ENCODE measurements at regions not wholly inside any gene's neighbourhood (a gene's known extent, or its start where the extent isn't known, plus 50 kb on each side); places are given as distances from the start of the nearest gene placed in this dataset.
"Not testable (repeated sequence)": the region's sequence is repeated elsewhere in the genome, so short reads cannot be mapped to it uniquely, and the experiment has no call there.

DNA sequence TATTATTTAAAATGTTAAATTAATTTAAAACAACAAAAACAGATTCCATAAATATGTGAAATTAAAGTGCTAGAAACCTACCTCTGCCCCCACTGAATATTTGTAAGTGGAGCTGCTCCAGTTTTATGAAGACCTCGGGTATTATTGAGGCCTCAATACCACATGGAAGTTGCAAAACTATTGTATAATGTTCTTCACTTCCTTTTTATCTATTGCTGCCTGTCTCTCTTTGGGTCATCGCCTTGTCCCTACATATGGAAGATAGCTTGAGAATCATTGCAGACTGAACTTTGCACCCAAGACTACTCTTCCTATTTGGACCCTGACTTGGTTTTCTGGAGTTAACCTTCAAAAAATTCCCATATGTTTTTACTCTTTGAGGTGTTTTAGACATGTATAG, 212.1 kb upstream of the NETO1 start:
- in situ Hi-C loops (cut with MboI; ENCODE audit: low pct_unique_long_range_greater_than_20kb, low sequenced_read_pairs): no loop called here

DNA sequence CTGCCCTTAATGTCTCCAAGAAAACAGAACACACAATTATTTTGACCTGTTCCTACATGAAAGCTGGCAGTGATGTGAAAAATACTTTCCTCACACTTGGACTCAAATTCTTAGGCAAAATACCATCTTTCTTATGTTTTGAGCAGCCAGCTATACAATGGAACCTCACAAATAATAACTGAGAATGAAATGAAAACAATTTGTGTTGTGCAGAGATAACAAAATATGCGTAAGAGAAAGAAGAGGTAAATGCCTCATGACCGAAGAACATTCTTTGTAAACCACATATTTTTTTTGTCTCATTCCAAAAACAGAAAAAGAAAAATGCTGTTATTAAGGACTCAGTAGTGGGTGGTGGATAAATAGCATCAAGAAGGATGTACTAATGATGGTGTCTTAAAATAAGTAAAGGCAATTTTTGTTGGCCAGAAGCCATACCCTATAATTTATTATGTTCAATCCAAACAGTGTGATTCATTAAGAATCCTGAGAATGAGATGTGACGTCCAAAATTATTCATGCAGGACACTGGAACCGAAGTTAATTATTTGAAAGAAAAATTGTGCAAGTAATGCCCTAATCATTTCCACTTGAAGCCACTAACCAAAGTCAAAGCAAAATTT, 193.0 kb upstream of the NETO1 start:
- in situ Hi-C loops (cut with MboI; ENCODE audit: low pct_unique_long_range_greater_than_20kb, low sequenced_read_pairs): no loop called here
- DNase-seq: no peak

More for the DNA sequence above, 212.1 kb upstream of the NETO1 start:
- no peak for DNase-seq

DNA sequence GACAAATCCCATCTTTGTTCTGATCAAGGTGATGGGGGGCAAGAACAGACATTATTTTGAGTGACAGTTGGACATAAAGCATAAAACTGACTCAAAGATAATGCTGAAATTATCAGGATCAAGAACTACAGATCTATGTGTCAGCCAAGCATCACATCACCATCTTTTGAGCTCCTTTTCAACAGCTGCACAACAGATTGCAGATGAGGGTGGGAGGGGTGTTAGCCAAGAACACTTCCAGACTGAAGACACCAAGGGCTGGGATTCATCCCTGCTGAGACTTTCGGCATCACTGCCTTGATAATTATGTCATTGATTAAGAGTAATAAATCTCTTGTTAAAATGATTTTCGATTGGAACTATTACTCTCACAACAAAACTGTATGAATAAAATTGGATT, 191.5 kb upstream of the NETO1 start:
- no peak for DNase-seq
- in situ Hi-C loops (cut with MboI; ENCODE audit: low pct_unique_long_range_greater_than_20kb, low sequenced_read_pairs): no loop called here

DNA sequence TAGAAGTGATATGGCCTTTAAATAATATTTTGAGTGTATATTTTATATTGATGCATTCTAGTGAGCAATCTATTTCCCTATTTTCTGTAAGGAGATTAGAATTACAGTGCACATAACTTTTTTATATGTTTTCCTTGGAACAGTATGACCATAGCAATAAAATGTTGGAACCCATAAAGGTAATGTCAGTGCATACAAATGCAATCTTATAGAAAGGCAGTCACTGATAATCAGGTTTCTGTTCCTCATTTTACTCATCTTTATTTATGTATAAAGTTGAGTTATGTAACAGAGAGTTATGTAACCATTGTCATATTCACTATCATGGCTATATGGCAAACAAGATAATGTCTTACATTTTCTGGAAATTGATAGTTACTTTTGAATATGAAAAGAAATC, 179.9 kb upstream of the NETO1 start:
- in situ Hi-C loops (cut with MboI; ENCODE audit: low pct_unique_long_range_greater_than_20kb, low sequenced_read_pairs): no loop called here
- DNase-seq: no peak

DNA sequence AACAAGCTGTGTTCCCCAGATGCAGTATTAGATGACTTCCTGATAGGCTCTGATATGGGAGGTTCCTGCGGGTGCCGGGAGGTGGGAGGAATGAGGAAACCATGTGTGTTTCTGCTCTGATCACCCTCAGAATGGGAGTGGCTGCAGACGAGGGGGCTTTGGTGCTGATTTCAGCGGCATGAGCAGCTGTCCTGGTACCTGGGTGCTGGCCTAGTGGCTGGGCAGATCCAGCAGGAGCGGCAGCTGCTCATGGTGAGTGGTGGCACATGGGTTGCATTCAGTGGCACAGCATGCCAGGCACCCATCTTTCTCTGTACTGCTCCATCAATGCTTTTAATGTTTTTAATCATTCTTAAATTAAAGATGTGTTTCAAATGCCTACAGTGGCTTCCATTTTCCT, 177.2 kb upstream of the NETO1 start:
- DNase-seq: no peak
- in situ Hi-C loops (cut with MboI; ENCODE audit: low pct_unique_long_range_greater_than_20kb, low sequenced_read_pairs): no loop called here

DNA sequence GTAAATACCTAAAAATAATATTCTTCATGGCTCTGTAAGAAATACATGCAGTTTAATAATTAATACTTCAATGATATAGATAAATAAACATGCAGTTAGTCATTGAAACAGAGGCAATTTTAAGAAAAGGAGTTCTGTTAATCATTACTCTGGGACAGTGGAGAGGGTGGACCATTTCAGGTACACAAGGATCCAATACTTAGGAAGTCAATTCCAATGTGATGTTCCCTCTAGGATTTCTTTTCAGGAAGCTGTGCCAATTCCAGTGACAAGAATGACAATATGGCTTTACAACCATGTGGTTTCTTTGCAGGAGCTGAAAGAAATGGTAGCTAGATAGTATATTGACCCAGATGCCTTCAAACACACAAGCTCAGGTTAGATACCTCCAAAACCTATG, 175.8 kb upstream of the NETO1 start:
- no peak for DNase-seq
- in situ Hi-C loops (cut with MboI; ENCODE audit: low pct_unique_long_range_greater_than_20kb, low sequenced_read_pairs): no loop called here

DNA sequence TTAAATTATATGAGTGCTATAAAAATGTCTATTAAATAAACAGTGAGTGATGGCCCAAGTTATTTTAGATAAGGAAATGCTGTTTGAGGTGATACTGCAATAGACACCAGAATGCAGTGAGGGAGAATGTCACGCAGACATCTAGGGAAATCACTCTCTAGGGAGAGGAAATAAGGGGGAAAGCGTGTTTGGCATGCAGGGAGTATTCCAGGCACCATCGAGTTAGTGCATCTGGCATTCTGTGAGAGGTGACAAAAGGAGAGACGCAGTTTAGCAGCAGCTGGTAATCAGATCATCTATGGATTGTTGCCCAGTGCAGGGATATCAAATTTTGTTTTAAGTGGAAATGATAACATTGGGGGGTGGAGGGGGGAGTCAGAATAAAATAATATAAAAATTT, 175.4 kb upstream of the NETO1 start:
- no peak for DNase-seq

DNA sequence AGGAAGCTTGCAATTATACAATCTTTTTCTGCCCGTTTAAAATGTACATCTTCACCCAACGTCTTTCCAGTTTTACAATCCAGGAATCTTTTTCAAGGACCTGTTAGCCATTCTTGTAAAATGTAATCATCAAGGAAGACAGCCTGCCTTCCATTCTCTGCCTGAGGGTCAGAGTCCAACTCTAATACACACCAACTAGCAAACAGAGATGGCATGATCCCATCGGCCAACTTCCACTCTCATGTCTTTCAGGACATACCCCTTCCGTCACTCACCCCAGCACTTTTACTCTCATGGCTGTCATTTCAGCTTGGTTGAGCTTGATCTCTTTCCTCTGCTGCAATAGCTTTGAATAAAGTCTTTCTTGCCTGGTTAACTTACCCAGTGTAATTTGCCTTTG, 172.5 kb upstream of the NETO1 start:
- in situ Hi-C loops (cut with MboI; ENCODE audit: low pct_unique_long_range_greater_than_20kb, low sequenced_read_pairs): no loop called here

More for the DNA sequence above, 175.4 kb upstream of the NETO1 start:
- in situ Hi-C loops (cut with MboI; ENCODE audit: low pct_unique_long_range_greater_than_20kb, low sequenced_read_pairs): no loop called here

DNA sequence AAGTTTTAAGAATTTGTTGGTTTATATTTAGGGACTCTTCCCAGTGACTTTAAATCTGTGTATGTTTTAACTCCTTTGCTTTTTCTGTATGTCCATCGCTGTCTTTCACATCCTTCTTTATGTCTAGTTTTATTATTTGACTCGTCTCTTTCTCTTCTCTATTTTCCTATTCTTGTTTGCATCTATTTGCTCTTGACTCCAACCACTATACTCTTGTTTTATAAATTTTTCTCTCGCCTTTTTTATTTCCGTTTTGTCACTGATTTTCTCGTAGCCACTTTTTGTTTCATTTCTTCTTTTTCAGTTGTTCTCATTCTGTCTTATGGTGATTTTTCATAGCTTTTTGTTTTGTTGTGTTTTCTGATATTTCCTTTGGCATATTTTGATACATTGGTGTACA, 170.5 kb upstream of the NETO1 start:
- in situ Hi-C loops (cut with MboI; ENCODE audit: low pct_unique_long_range_greater_than_20kb, low sequenced_read_pairs): no loop called here
- DNase-seq: no peak

More for the DNA sequence above, 172.5 kb upstream of the NETO1 start:
- DNase-seq: no peak

DNA sequence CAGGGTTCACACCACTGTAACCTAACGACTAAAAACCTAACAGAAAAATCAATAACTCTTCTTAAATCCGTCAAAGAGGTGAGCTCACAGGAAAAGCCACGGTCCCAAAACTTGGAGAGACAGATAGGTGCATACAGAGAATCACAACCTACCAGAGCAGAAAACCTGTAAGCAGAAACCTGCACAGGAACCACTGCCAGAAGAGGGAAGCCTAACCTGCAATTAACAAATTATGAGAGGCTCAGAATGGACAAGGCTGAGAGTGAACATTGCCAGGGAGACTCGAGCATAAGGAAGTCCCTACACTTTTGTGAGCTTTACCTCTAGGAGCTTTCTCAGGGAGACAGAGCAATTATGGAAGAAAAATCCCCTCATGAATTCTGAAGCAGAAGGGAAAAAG, 156.2 kb upstream of the NETO1 start:
- DNase-seq: no peak
- in situ Hi-C loops (cut with MboI; ENCODE audit: low pct_unique_long_range_greater_than_20kb, low sequenced_read_pairs): no loop called here

DNA sequence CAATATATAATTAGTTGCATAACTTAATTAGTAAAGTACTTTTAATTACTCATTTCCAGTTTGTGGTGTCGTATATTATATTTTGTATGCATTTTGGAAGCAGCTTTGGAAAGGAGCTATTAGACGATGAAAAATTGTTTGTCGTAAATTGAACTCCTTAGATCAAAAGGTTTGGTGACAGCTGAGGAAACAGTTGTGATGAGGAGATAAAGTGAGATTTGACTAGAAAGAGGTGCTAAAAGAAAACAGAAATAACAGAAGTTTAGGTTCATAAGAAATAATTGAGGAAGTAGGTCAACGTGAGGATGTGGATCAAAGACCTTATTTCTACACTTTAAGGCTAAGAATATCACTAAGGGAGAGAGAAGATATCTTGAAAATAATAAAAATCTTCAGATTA, 141.9 kb upstream of the NETO1 start:
- DNase-seq: no peak
- in situ Hi-C loops (cut with MboI; ENCODE audit: low pct_unique_long_range_greater_than_20kb, low sequenced_read_pairs): no loop called here

DNA sequence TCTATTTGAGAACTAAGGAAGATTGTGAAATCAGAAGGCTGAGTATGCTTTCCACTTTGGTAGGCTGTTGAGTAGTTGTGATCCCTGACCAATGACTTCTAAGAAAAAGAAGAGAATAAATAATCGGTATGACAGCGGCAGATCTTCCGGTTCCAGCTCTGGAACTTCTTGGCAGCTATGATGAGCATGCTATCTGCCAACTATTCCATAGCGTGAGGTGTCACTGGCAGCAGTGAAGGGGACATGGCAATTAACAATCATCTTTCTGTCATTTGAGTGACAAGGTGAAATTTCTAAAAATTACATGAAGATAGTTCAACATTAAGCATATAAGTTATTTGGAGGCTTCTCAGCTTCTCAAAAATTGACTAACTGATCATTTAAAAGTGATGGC, 140.1 kb upstream of the NETO1 start:
- DNase-seq: no peak
- in situ Hi-C loops (cut with MboI; ENCODE audit: low pct_unique_long_range_greater_than_20kb, low sequenced_read_pairs): no loop called here

DNA sequence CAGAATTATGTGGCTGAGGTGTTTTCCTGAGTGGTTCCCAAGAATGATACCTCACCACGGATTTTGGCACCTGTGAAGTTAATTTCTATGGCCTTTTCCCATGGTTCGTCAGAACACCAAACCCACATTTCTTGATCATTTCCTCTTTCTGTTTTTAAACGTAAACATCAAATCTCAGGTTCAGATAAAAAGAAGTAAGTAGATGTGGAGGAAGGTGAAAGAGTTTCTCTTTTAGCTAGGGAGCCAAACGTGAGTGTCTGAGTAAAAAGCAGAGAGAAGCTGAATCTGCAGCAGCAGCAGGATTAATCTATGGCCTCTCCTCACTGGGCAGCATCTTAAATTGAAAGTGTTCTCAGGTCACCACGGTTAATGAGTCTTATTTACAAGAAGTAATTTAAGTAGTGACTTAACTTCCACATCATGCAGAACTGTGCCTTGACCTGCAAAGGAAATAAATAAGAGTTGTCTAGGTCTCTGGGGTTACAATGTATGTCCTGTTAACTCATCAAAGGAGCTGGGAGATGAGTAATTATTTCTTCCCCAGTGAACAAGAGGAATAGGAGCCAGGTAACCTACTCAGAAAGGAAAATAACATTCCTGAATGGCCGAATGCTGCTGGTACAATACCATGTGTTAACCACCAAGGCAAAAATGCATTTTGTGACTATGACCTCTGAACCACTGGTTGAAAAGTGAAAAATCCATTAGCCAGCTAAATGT, 139.6 kb upstream of the NETO1 start:
- in situ Hi-C loops (cut with MboI; ENCODE audit: low pct_unique_long_range_greater_than_20kb, low sequenced_read_pairs): no loop called here
- no peak for DNase-seq

DNA sequence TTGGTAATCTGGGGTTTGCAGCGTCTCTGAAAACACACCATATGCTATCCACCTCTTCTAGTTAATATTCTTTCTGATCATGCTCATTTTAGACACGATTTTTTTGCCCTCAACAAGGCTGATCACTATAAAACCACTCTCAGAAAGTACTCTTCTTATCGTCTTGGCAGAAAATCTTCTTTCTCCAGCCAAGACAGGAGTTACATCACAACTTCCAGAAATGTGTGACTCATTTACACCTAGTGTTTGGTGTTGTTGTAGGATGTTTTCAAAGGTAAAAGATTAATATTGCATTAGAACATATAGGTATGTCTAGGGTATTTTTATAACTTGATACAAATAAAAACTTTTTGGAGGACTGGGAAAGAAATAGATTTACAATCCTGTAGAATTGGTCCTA, 138.5 kb upstream of the NETO1 start:
- in situ Hi-C loops (cut with MboI; ENCODE audit: low pct_unique_long_range_greater_than_20kb, low sequenced_read_pairs): no loop called here
- DNase-seq: no peak

DNA sequence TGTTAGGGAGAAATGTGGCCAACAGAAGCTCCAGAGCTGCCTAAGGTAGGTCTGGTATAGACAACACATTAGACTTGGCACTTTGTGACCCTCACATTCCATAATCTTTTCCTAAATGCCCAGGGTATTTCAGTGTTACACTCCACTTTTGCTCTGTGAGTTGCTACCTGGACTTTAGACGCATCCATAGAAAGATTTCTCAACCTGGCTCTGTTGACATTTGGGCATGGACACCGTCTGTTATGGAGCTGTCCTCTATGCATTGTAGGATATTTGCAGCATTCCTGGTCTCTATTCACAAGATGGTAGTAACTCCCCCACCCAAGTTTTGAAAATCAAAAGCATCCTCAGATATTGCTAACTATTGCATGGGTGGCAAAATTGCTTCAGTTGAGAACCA, 136.5 kb upstream of the NETO1 start:
- in situ Hi-C loops (cut with MboI; ENCODE audit: low pct_unique_long_range_greater_than_20kb, low sequenced_read_pairs): no loop called here
- no peak for DNase-seq

DNA sequence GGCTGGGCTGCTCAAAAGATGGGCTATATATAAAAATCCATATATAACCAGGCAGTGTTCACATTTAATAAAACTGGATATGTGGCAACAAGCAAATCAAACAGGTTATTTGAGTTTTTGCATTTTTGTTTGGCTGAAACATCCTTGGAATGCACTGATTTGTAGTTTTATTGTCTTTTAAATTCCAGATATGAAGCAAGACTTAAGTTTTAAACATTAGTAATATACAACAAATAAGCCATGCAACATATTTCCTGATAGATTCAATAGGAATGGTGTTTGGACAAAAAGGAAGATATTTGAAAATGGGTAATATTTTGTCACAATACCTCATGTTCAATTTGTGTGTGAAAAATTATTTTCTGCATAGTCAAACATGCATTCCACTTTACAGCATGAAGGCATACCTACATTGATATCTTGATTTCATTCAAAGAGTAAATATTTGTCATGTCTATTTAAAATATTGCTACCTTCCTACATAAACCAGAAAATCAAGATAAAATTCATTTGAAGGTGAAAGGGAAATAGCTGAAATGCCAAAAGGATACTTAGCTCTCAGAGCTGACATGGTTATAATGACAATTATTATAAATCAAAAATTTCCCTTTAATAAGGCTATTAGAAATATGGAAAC, 132.3 kb upstream of the NETO1 start:
- DNase-seq: no peak
- in situ Hi-C loops (cut with MboI; ENCODE audit: low pct_unique_long_range_greater_than_20kb, low sequenced_read_pairs): no loop called here

DNA sequence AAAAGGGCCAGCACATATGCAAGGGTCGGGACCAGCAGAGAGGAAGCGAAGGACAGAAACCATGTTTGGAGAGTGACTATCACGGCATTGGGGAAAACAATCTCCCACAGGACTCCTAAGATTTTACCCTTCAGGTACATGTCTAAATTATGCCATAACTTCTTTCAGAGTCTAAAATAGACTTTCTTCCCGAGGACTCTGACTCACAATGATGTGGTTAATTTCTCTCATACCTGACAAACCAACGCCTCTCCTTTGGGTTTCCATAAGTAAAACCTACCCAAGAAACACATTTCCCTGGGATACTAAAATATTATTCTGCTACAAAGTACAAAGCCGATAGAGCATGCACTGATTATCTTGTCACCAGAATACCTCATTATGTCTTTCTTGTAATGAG, 127.8 kb upstream of the NETO1 start:
- no peak for DNase-seq
- in situ Hi-C loops (cut with MboI; ENCODE audit: low pct_unique_long_range_greater_than_20kb, low sequenced_read_pairs): no loop called here

DNA sequence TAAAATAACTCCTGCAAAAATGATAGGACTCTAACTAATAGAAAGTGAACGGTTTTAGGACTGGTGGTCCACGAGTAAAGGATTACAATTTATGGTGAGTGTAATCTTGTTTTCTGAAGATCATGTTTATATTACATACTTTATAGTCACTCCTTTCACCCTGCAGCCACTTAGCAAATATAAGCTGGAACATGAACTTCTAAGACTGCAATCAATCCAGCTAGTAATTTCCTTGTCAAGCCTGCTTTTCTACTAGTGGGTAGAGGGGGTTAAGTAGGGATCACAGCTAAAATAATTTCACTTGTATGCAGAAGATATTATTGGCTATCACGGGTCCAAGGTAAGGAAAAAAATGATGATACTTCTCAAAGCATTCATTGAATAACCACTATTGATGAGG, 125.5 kb upstream of the NETO1 start:
- DNase-seq: no peak
- in situ Hi-C loops (cut with MboI; ENCODE audit: low pct_unique_long_range_greater_than_20kb, low sequenced_read_pairs): no loop called here

DNA sequence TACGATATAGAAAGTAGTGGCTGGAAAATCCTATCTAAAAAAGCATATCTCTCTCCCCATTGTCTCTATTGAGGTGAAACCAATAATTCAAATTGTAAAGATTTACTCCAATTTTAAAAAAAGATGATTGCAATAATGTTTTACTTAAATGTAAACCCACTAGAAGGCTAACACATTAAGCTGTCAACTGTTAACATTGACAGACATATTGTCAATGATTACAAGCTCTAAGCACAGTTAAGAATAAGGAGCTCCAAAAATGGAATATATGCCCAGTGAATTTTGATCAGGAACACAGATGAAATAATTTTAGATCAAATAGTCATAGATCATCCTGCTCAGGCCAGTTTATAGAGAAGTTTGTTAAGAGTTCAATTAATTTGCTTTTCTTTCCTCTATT, 123.6 kb upstream of the NETO1 start:
- in situ Hi-C loops (cut with MboI; ENCODE audit: low pct_unique_long_range_greater_than_20kb, low sequenced_read_pairs): no loop called here
- no peak for DNase-seq

DNA sequence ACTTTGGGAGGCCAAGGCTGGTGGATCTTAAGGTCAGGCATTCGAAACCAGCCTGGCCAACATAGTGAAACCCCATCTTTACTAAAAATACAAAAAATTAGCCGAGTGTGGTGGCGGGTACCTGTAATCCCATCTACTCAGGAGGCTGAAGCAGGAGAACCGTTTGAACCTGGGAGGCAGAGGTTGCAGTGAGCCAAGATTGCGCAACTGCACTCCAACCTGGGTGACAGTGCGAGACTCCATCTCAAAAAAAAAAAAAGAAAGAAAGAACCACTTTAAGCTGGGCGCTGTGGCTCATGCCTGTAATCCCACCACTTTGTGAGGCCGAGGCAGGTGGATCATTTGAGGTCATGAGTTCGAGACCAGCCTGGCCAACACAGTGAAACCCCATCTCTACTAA, 119.8 kb upstream of the NETO1 start:
- in situ Hi-C loops (cut with MboI; ENCODE audit: low pct_unique_long_range_greater_than_20kb, low sequenced_read_pairs); DNase-seq: not testable (repeated sequence)

DNA sequence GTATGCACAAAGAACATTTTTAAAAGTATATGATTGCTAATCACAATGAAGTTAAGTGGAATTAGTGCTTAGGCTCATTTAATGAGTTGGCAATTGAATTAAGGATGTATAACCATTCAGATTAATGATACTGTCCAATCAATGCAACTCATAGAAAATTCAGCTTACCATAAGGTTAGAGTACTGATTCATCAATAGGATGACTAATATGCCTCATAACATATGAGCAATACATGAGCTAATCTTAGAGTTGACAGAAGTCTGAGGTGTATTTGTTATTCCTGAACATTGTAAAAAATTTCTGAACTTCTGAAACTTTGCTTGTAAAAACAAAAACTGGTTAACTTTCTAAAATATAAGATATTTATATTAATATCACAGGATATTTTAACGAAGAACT, 118.3 kb upstream of the NETO1 start:
- no peak for DNase-seq
- in situ Hi-C loops (cut with MboI; ENCODE audit: low pct_unique_long_range_greater_than_20kb, low sequenced_read_pairs): no loop called here
